IMR-90 (cell line): ENCODE measurements at regions not wholly inside any gene's neighbourhood (a gene's known extent, or its start where the extent isn't known, plus 50 kb on each side); places are given as distances from the start of the nearest gene placed in this dataset.

Experiments used
- ATAC-seq: fragments of 200-7000 bp; cut with Tn5 transposase; 2 replicates; pipeline ENCODE4 v1.9.1; 2020; ENCODE audit warnings: low read depth, mild to moderate bottlenecking, moderate library complexity
- BruUV-seq: library from RNA; stranded (reverse); fragments of 400-500 nt; replicated peaks from 2 replicates; lab custom pipeline; 2021; lab: Mats Ljungman, UMichigan
- CTCF ChIA-PET: fragments of 300-600 bp; formaldehyde crosslinking; extraction: SDS; loops from one replicate; lab custom pipeline; 2021; ENCODE audit warnings: antibody characterized with exemption; lab: Yijun Ruan, JAX
- POLR2A ChIA-PET: fragments of 300-600 bp; sonication (Branson Sonifier 250); formaldehyde crosslinking; loops from one replicate; lab custom pipeline; 2022; ENCODE audit warnings: antibody characterized with exemption; ENCODE audit not compliant: unreplicated experiment; lab: Charles Lee
- DNase-seq: peaks from one replicate; pipeline ENCODE4 v3.0.0; 2013
- H2AFZ ChIP-seq: replicated peaks from 2 replicates; pipeline ENCODE3; 2013; ENCODE audit warnings: low read length, mild to moderate bottlenecking; ENCODE audit not compliant: poor library complexity
- H2AK5ac ChIP-seq: 2 replicates; pipeline ENCODE4 v1.6.1; 2013; ENCODE audit warnings: low read depth, low read length, inconsistent platforms
- H2AK9ac ChIP-seq: replicated peaks from 2 replicates; pipeline ENCODE3; 2013; ENCODE audit warnings: mild to moderate bottlenecking, low read depth, low read length, moderate library complexity; ENCODE audit not compliant: poor library complexity
- H2BK120ac ChIP-seq: 2 replicates; pipeline ENCODE4 v1.6.1; 2013; ENCODE audit warnings: low read depth, low read length, inconsistent platforms
- H2BK15ac ChIP-seq: 3 replicates; pipeline ENCODE4 v1.6.1; 2013; ENCODE audit warnings: low read depth, low read length, inconsistent platforms
- H2BK20ac ChIP-seq: 2 replicates; pipeline ENCODE4 v1.6.1; 2013; ENCODE audit warnings: low read depth, mild to moderate bottlenecking, inconsistent platforms, low read length, moderate library complexity
- H2BK5ac ChIP-seq: 2 replicates; pipeline ENCODE4 v1.6.1; 2013; ENCODE audit warnings: mild to moderate bottlenecking, low read depth, low read length, inconsistent platforms; ENCODE audit not compliant: poor library complexity, severe bottlenecking
- H3K14ac ChIP-seq: replicated peaks from 2 replicates; pipeline ENCODE4 v1.6.1; 2013; ENCODE audit warnings: low read depth, low read length, inconsistent platforms
- H3K18ac ChIP-seq: 2 replicates; pipeline ENCODE4 v1.6.1; 2013; ENCODE audit warnings: low read depth, low read length, control low read depth
- H3K23ac ChIP-seq: 2 replicates; pipeline ENCODE4 v1.6.1; 2013; ENCODE audit warnings: low read depth, low read length, inconsistent platforms
- H3K27ac ChIP-seq: 2 replicates; pipeline ENCODE4 v1.5.1; 2013; ENCODE audit warnings: mild to moderate bottlenecking, control low read depth, low read length; ENCODE audit not compliant: insufficient read depth
- H3K27me3 ChIP-seq: 2 replicates; pipeline ENCODE4 v1.6.1; 2013; ENCODE audit warnings: low read length; ENCODE audit not compliant: control insufficient read depth, insufficient read depth
- H3K36me3 ChIP-seq: 2 replicates; pipeline ENCODE4 v1.6.1; 2013; ENCODE audit warnings: low read length, mixed read lengths; ENCODE audit not compliant: control insufficient read depth, insufficient read depth
- H3K4ac ChIP-seq: 2 replicates; pipeline ENCODE4 v1.6.1; 2013; ENCODE audit warnings: low read depth, low read length, inconsistent platforms
- H3K4me1 ChIP-seq: 2 replicates; pipeline ENCODE4 v1.6.1; 2013; ENCODE audit warnings: low read length, mixed read lengths; ENCODE audit not compliant: control insufficient read depth, insufficient read depth
- H3K4me2 ChIP-seq: 2 replicates; pipeline ENCODE4 v1.6.1; 2013; ENCODE audit warnings: low read depth, mild to moderate bottlenecking, control low read depth, low read length, moderate library complexity
- H3K4me3 ChIP-seq: 2 replicates; pipeline ENCODE4 v1.5.1; 2013; ENCODE audit warnings: low read depth, mild to moderate bottlenecking, control low read depth, low read length, moderate library complexity; ENCODE audit not compliant: insufficient read depth
- H3K56ac ChIP-seq: 2 replicates; pipeline ENCODE4 v1.6.1; 2013; ENCODE audit warnings: low read length, inconsistent platforms; ENCODE audit not compliant: insufficient read depth; ENCODE audit errors: extremely low read depth
- H3K79me1 ChIP-seq, 2 experiments: 2 replicates each; pipeline ENCODE4 v1.6.1; 2013; ENCODE audit warnings: low read length in 2 of 2, inconsistent platforms in 1 of 2, low read depth in 1 of 2
- H3K9ac ChIP-seq: 2 replicates; pipeline ENCODE4 v1.6.1; 2013; ENCODE audit warnings: low read depth, low read length, control low read depth
- H3K9me1 ChIP-seq: 2 replicates; pipeline ENCODE4 v1.6.1; 2013; ENCODE audit warnings: low read length, inconsistent platforms; ENCODE audit not compliant: insufficient read depth
- H3K9me3 ChIP-seq: 2 replicates; pipeline ENCODE4 v1.6.1; 2013; ENCODE audit warnings: low read length; ENCODE audit not compliant: control insufficient read depth, insufficient read depth
- H4K20me1 ChIP-seq: 2 replicates; pipeline ENCODE4 v1.6.1; 2013; ENCODE audit warnings: low read length, inconsistent platforms; ENCODE audit not compliant: insufficient read depth
- H4K5ac ChIP-seq: 2 replicates; pipeline ENCODE4 v1.6.1; 2013; ENCODE audit warnings: mild to moderate bottlenecking, low read depth, low read length, control low read depth
- H4K8ac ChIP-seq, 2 experiments: 2 replicates each; pipeline ENCODE4 v1.6.1; 2013; ENCODE audit warnings: low read depth in 2 of 2, low read length in 2 of 2, control low read depth in 1 of 2, inconsistent platforms in 1 of 2
- H4K91ac ChIP-seq: 2 replicates; pipeline ENCODE4 v1.6.1; 2013; ENCODE audit warnings: low read depth, low read length, inconsistent platforms; ENCODE audit not compliant: insufficient read depth
- BHLHE40 ChIP-seq: fragments of 150-350 bp; IDR thresholded peaks from 2 replicates; pipeline ENCODE4 v1.6.1; 2016; ENCODE audit warnings: mild to moderate bottlenecking, low read depth, low read length
- CEBPB ChIP-seq: IDR thresholded peaks from 2 replicates; pipeline ENCODE4 v1.6.1; 2012; ENCODE audit warnings: low read depth, low read length, improper control_type of control experiment
- CHD1 ChIP-seq: IDR thresholded peaks from 2 replicates; pipeline ENCODE4 v1.6.1; 2012; ENCODE audit warnings: low read depth, low read length, improper control_type of control experiment
- CTCF ChIP-seq: conservative IDR thresholded peaks from 2 replicates; pipeline ENCODE4 v1.5.1; 2012; ENCODE audit warnings: mild to moderate bottlenecking, low read depth, low read length, improper control_type of control experiment
- ELK1 ChIP-seq: fragments of 150-350 bp; IDR thresholded peaks from 2 replicates; pipeline ENCODE4 v1.6.1; 2016; ENCODE audit warnings: low read depth, mild to moderate bottlenecking, low read length, moderate library complexity, borderline replicate concordance
- FOS ChIP-seq: fragments of 150-350 bp; IDR thresholded peaks from 2 replicates; pipeline ENCODE4 v1.6.1; 2016; ENCODE audit warnings: low read depth, low read length
- MAFK ChIP-seq: IDR thresholded peaks from 2 replicates; pipeline ENCODE4 v1.6.1; 2012; ENCODE audit warnings: low read depth, low read length, improper control_type of control experiment
- MAZ ChIP-seq: IDR thresholded peaks from 2 replicates; pipeline ENCODE4 v1.6.1; 2012; ENCODE audit warnings: low read depth, mild to moderate bottlenecking, low read length, improper control_type of control experiment, moderate library complexity, borderline replicate concordance
- MXI1 ChIP-seq: IDR thresholded peaks from 2 replicates; pipeline ENCODE4 v1.6.1; 2012; ENCODE audit warnings: low read depth, mild to moderate bottlenecking, low read length, moderate library complexity, borderline replicate concordance
- NFE2L2 ChIP-seq: fragments of 150-350 bp; IDR thresholded peaks from 2 replicates; pipeline ENCODE4 v1.6.1; 2016; ENCODE audit warnings: low read depth, mild to moderate bottlenecking, low read length
- POLR2A ChIP-seq: IDR thresholded peaks from 2 replicates; pipeline ENCODE4 v1.6.1; 2012; ENCODE audit warnings: mild to moderate bottlenecking, low read depth, low read length
- RCOR1 ChIP-seq: IDR thresholded peaks from 2 replicates; pipeline ENCODE4 v1.6.1; 2012; ENCODE audit warnings: mild to moderate bottlenecking, low read length, improper control_type of control experiment; ENCODE audit not compliant: insufficient replicate concordance
- RFX5 ChIP-seq: IDR thresholded peaks from 2 replicates; pipeline ENCODE4 v1.8.0; 2012; ENCODE audit warnings: low read depth, mild to moderate bottlenecking, low read length, moderate library complexity
- SMC3 ChIP-seq: fragments of 150-350 bp; IDR thresholded peaks from 2 replicates; pipeline ENCODE4 v1.6.1; 2016; ENCODE audit warnings: low read depth, mild to moderate bottlenecking, antibody characterized with exemption, low read length, moderate library complexity
- USF2 ChIP-seq: fragments of 150-350 bp; IDR thresholded peaks from 2 replicates; pipeline ENCODE4 v1.6.1; 2017; ENCODE audit warnings: mild to moderate bottlenecking, antibody characterized with exemption, low read length, low read depth
- WGBS, 2 experiments: methylation state at CpG; one replicate each; pipeline versions ENCODE4 v1.1.5 to v1.1.7; 2013; ENCODE audit warnings: missing lambda C conversion rate in 2 of 2; ENCODE audit not compliant: insufficient read length in 1 of 2; ENCODE audit errors: extremely low coverage in 2 of 2; 5-methylcytosine and 5-hydroxymethylcytosine counted together
- dilution Hi-C: fragments of 300-500 bp; cut with HindIII; formaldehyde crosslinking; loops from one replicate; pipeline ENCODE4 v1.14.3; 2018; ENCODE audit warnings: low sequenced_read_pairs; ENCODE audit not compliant: unreplicated experiment
- in situ Hi-C: fragments of 300-500 bp; cut with MboI; formaldehyde crosslinking; loops from 3 replicates; pipeline ENCODE4 v1.14.3; 2019; ENCODE audit warnings: low sequenced_read_pairs, inconsistent platforms, mixed read lengths
- intact Hi-C: fragments of 100-400 bp; cut with micrococcal nuclease; formaldehyde crosslinking; loops from 2 replicates; pipeline ENCODE4 v1.10.0; 2022

- H3K56ac ChIP-seq, result no peak overlapping the region
- dilution Hi-C loops, result no loop called here
- no peak overlapping the region for H2BK120ac ChIP-seq
- H3K4me1 ChIP-seq, result no peaks in the 10 kb centered on the region
- no peak overlapping the region for H2BK15ac ChIP-seq
- no peak overlapping the region for H2BK20ac ChIP-seq
- H4K20me1 ChIP-seq, result no peaks in the 10 kb centered on the region
- DNase-seq (no peak), ATAC-seq (no peak)
- H3K9me1 ChIP-seq, result no peaks in the 10 kb centered on the region
- no peak overlapping the region for H4K91ac ChIP-seq
- BruUV-seq, result no TSS peak
- CTCF ChIA-PET, result no interaction called here
- WGBS, 2 experiments, result 100% methylated on average over 1 of the region's 16 CpGs; no CpG with 5 or more reads in 1 of the 2 experiments
- POLR2A ChIA-PET, result no interaction called here
- no peak overlapping the region for H3K9ac ChIP-seq
- H3K23ac ChIP-seq, result no peak overlapping the region
- in situ Hi-C loops, result loop anchor here (10.0 to 25.0 kb wide), 2 partner anchors 300 to 1162 kb away; no protein-coding TSS in a partner anchor
- no peak overlapping the region for H2AFZ ChIP-seq
- no peak overlapping the region for H3K4me3 ChIP-seq
- no peak overlapping the region for H3K4ac ChIP-seq
- H3K36me3 ChIP-seq, result no peaks in the 10 kb centered on the region
- no peak overlapping the region for H2BK5ac ChIP-seq
- H4K8ac ChIP-seq, result no peak overlapping the region
- no peak overlapping the region for H4K5ac ChIP-seq
- H3K18ac ChIP-seq, result no peak overlapping the region
- H3K9me3 ChIP-seq, result no peaks in the 10 kb centered on the region
- no peaks in the 10 kb centered on the region for H3K79me1 ChIP-seq
- H2AK5ac ChIP-seq, result no peak overlapping the region
- H3K27ac ChIP-seq, result no peak overlapping the region
- H3K27me3 ChIP-seq, result peaks cover 7% of the 10 kb centered on the region
- intact Hi-C loops, result no loop called here
- no peak overlapping the region for H3K4me2 ChIP-seq
- no peak overlapping the region for H3K14ac ChIP-seq
- H2AK9ac ChIP-seq, result no peak overlapping the region
- TF ChIP-seq BHLHE40 (no peak), SMC3 (no peak), MAFK (no peak), CTCF (no peak), ELK1 (no peak), RCOR1 (no peak), MXI1 (no peak), CEBPB (no peak), CHD1 (no peak), RFX5 (no peak), NFE2L2 (no peak), POLR2A (no peak), MAZ (no peak), FOS (no peak), USF2 (no peak)
Measured at GRCh38 chr2:19674051-19675002, 227.5 kb downstream of the TTC32 start.
